Astrocyte (in vitro differentiated cells and primary cell): ENCODE measurements at regions not wholly inside any gene's neighbourhood (a gene's known extent, or its start where the extent isn't known, plus 50 kb on each side); places are given as distances from the start of the nearest gene placed in this dataset.

ENCODE experiments used
- DNase-seq: peaks from one replicate; pipeline ENCODE4 v3.0.0-alpha.2; 2010; ENCODE audit warnings: low read depth
- FAIRE-seq: peaks from 2 replicates; lab custom pipeline; 2011; peaks lifted over from hg19 to GRCh38; lab: Jason Lieb, UNC
- H2AFZ ChIP-seq: 2 replicates; pipeline ENCODE4 v1.6.0; 2012; ENCODE audit warnings: low read depth, low read length, inconsistent platforms
- H3K27ac ChIP-seq: 2 replicates; pipeline ENCODE4 v1.5.1; 2011; ENCODE audit warnings: low read depth, low read length, inconsistent platforms
- H3K27me3 ChIP-seq: 2 replicates; pipeline ENCODE4 v1.6.0; 2011; ENCODE audit warnings: low read length, inconsistent platforms; ENCODE audit not compliant: insufficient read depth
- H3K36me3 ChIP-seq: 2 replicates; pipeline ENCODE4 v1.5.1; 2011; ENCODE audit warnings: low read length, inconsistent platforms; ENCODE audit not compliant: insufficient read depth
- H3K4me1 ChIP-seq: 2 replicates; pipeline ENCODE4 v1.5.1; 2011; ENCODE audit warnings: low read length, inconsistent platforms; ENCODE audit not compliant: insufficient read depth
- H3K4me2 ChIP-seq: 2 replicates; pipeline ENCODE4 v1.6.0; 2012; ENCODE audit warnings: low read length, inconsistent platforms
- H3K4me3 ChIP-seq: 2 replicates; pipeline ENCODE4 v1.5.1; 2011; ENCODE audit warnings: low read depth, mild to moderate bottlenecking, low read length, inconsistent platforms; ENCODE audit not compliant: insufficient read depth
- H3K79me2 ChIP-seq: 2 replicates; pipeline ENCODE4 v1.6.0; 2012; ENCODE audit warnings: mild to moderate bottlenecking, low read length, inconsistent platforms; ENCODE audit not compliant: insufficient read depth
- H3K9ac ChIP-seq: 2 replicates; pipeline ENCODE4 v1.6.0; 2012; ENCODE audit warnings: mild to moderate bottlenecking, low read length, inconsistent platforms
- H3K9me3 ChIP-seq: 2 replicates; pipeline ENCODE4 v1.5.1; 2012; ENCODE audit warnings: low read depth, mild to moderate bottlenecking, low read length, inconsistent platforms; ENCODE audit not compliant: insufficient read depth
- H4K20me1 ChIP-seq: 2 replicates; pipeline ENCODE4 v1.6.0; 2012; ENCODE audit warnings: low read length, inconsistent platforms; ENCODE audit not compliant: insufficient read depth
- H3K27ac Mint-ChIP-seq: one replicate; pipeline ENCODE4 v1.8.0; 2021; ENCODE audit warnings: mild to moderate bottlenecking, mixed read lengths; ENCODE audit not compliant: unreplicated experiment
- H3K27me3 Mint-ChIP-seq: one replicate; pipeline ENCODE4 v1.8.0; 2021; ENCODE audit warnings: low read depth, mixed read lengths; ENCODE audit not compliant: unreplicated experiment
- H3K36me3 Mint-ChIP-seq: one replicate; pipeline ENCODE4 v1.8.0; 2021; ENCODE audit warnings: low read depth, mixed read lengths; ENCODE audit not compliant: unreplicated experiment
- H3K4me1 Mint-ChIP-seq: one replicate; pipeline ENCODE4 v1.8.0; 2021; ENCODE audit warnings: low read depth, mixed read lengths; ENCODE audit not compliant: unreplicated experiment
- H3K4me3 Mint-ChIP-seq: one replicate; pipeline ENCODE4 v1.8.0; 2021; ENCODE audit warnings: mild to moderate bottlenecking, moderate library complexity, mixed read lengths; ENCODE audit not compliant: unreplicated experiment
- H3K9me3 Mint-ChIP-seq: one replicate; pipeline ENCODE4 v1.8.0; 2021; ENCODE audit warnings: mild to moderate bottlenecking, mixed read lengths; ENCODE audit not compliant: unreplicated experiment
- EZH2 ChIP-seq: IDR thresholded peaks from 2 replicates; pipeline ENCODE4 v1.6.1; 2012; ENCODE audit warnings: mild to moderate bottlenecking, low read length, inconsistent platforms; ENCODE audit not compliant: insufficient read depth
- TF ChIP-seq, protein P1 (sequence below): IDR thresholded peaks from 2 replicates; pipeline ENCODE4 v1.5.1; 2011; ENCODE audit warnings: low read depth, mild to moderate bottlenecking, inconsistent platforms, low read length, moderate library complexity; ENCODE audit not compliant: insufficient read depth

DNA sequence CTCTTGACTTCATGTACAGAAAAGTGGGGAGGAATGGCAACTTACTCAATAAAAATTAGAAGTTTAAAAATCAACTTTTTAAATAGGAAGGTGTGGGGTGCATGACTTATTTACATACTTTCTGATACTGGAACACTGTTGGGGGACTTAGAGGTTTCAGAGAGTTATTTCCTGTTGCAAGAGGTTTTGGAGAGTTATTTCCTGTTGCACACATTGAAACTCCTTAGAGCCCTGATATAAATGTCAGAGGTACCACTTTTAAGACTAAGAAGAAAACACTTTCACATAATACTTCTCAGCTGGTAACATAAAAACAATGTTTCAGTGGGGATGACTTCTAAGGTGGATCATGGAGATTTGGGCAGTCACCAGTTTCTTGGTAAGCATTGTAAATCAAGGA is 579.9 kb downstream of the MMUT start:
- no peak for TF ChIP-seq EZH2
- TF ChIP-seq, protein P1, sequence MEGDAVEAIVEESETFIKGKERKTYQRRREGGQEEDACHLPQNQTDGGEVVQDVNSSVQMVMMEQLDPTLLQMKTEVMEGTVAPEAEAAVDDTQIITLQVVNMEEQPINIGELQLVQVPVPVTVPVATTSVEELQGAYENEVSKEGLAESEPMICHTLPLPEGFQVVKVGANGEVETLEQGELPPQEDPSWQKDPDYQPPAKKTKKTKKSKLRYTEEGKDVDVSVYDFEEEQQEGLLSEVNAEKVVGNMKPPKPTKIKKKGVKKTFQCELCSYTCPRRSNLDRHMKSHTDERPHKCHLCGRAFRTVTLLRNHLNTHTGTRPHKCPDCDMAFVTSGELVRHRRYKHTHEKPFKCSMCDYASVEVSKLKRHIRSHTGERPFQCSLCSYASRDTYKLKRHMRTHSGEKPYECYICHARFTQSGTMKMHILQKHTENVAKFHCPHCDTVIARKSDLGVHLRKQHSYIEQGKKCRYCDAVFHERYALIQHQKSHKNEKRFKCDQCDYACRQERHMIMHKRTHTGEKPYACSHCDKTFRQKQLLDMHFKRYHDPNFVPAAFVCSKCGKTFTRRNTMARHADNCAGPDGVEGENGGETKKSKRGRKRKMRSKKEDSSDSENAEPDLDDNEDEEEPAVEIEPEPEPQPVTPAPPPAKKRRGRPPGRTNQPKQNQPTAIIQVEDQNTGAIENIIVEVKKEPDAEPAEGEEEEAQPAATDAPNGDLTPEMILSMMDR = no peak
- H3K4me1 Mint-ChIP-seq = peaks cover 4% of the 10 kb centered on the region
- H3K79me2 ChIP-seq = no peaks in the 10 kb centered on the region
- FAIRE-seq (no peak), DNase-seq (no peak)
- no peak overlapping the region for H3K27ac ChIP-seq
- H3K9me3 Mint-ChIP-seq = no peaks in the 10 kb centered on the region
- no peak overlapping the region for H2AFZ ChIP-seq
- H3K4me3 Mint-ChIP-seq = no peak overlapping the region
- H3K27ac Mint-ChIP-seq = no peak overlapping the region
- H3K27me3 ChIP-seq = no peaks in the 10 kb centered on the region
- H4K20me1 ChIP-seq = no peaks in the 10 kb centered on the region
- no peaks in the 10 kb centered on the region for H3K36me3 ChIP-seq
- H3K4me3 ChIP-seq = no peak overlapping the region
- no peak overlapping the region for H3K9ac ChIP-seq
- H3K36me3 Mint-ChIP-seq = no peaks in the 10 kb centered on the region
- no peak overlapping the region for H3K4me2 ChIP-seq
- H3K4me1 ChIP-seq = no peaks in the 10 kb centered on the region
- H3K9me3 ChIP-seq = no peaks in the 10 kb centered on the region
- H3K27me3 Mint-ChIP-seq = no peaks in the 10 kb centered on the region

DNA sequence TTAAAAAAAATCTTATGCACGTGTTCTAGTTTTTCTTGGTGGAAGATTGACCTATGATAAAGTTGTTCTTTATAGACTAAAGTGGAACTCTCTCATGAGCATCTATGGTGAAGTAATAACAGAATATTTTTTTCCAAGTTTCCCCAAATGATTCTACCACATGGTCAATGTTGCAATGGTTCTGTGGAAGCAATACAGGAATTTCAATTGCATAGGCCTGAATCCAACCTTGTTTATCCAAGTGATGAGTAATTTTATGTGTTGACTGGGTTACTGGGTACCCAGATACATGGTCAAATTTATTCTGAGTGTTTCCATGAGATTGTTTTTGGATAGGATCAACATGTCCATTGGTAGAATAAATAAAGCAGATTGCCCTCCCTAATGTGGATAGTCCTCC is 581.5 kb downstream of the MMUT start:
- no peaks in the 10 kb centered on the region for H3K27me3 Mint-ChIP-seq
- no peak for FAIRE-seq
- H4K20me1 ChIP-seq = no peaks in the 10 kb centered on the region
- H3K79me2 ChIP-seq = no peaks in the 10 kb centered on the region
- no peak overlapping the region for H2AFZ ChIP-seq
- no peaks in the 10 kb centered on the region for H3K27me3 ChIP-seq
- no peak overlapping the region for H3K4me2 ChIP-seq
- no peaks in the 10 kb centered on the region for H3K36me3 ChIP-seq
- H3K4me3 ChIP-seq = no peak overlapping the region
- H3K9ac ChIP-seq = no peak overlapping the region
- H3K27ac ChIP-seq = no peak overlapping the region
- H3K9me3 Mint-ChIP-seq = no peaks in the 10 kb centered on the region
- H3K4me1 Mint-ChIP-seq = peaks cover 4% of the 10 kb centered on the region
- no peaks in the 10 kb centered on the region for H3K9me3 ChIP-seq
- no peaks in the 10 kb centered on the region for H3K4me1 ChIP-seq
- H3K36me3 Mint-ChIP-seq = no peaks in the 10 kb centered on the region
- no peak for DNase-seq
- H3K4me3 Mint-ChIP-seq = no peak overlapping the region
- TF ChIP-seq, protein P1 = no peak
- no peak for TF ChIP-seq EZH2
- no peak overlapping the region for H3K27ac Mint-ChIP-seq

DNA sequence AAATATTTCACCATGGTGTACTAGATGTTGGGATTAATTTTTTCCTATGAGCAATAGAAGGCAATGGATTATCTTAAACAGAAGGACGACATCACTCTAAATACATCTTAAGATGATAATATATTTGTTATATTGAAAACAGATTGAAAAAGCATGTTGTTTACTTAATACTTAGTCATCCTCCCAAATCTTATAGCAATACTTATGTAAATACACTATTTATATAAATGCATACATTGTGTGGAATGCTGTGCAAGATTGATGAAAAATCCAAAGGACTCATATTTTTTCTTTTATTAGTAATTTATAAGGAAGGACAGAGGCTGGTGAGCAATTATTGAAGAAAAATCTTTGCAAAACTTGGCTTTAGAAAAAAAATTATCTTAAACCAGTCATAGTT is 593.5 kb downstream of the MMUT start:
- no peak for FAIRE-seq

More for the DNA sequence above, 593.5 kb downstream of the MMUT start:
- no peaks in the 10 kb centered on the region for H3K36me3 Mint-ChIP-seq
- TF ChIP-seq, protein P1 = no peak
- no peak for TF ChIP-seq EZH2
- no peak overlapping the region for H3K9ac ChIP-seq
- DNase-seq = no peak
- no peaks in the 10 kb centered on the region for H3K27me3 ChIP-seq
- no peaks in the 10 kb centered on the region for H3K36me3 ChIP-seq
- no peak overlapping the region for H3K4me3 ChIP-seq
- H3K9me3 Mint-ChIP-seq = no peaks in the 10 kb centered on the region
- no peak overlapping the region for H3K27ac Mint-ChIP-seq
- no peak overlapping the region for H3K4me2 ChIP-seq
- no peaks in the 10 kb centered on the region for H3K79me2 ChIP-seq
- H3K4me1 Mint-ChIP-seq = peaks cover 2% of the 10 kb centered on the region
- H4K20me1 ChIP-seq = no peaks in the 10 kb centered on the region
- no peaks in the 10 kb centered on the region for H3K9me3 ChIP-seq
- H3K27me3 Mint-ChIP-seq = peaks cover 2% of the 10 kb centered on the region
- H3K4me3 Mint-ChIP-seq = no peak overlapping the region
- H2AFZ ChIP-seq = no peak overlapping the region
- H3K27ac ChIP-seq = no peak overlapping the region
- H3K4me1 ChIP-seq = no peaks in the 10 kb centered on the region
